Right lobe of liver (tissue), 4 donors: ENCODE measurements at regions not wholly inside any gene's neighbourhood (a gene's known extent, or its start where the extent isn't known, plus 50 kb on each side); places are given as distances from the start of the nearest gene placed in this dataset.

Source experiments
- CTCF ChIP-seq, 4 donors: fragments of 200-600 bp in 3 of 4; fragments of 450-650 bp in 1 of 4; IDR thresholded peaks; one replicate each; pipeline versions ENCODE4 v1.5.1 to v1.8.0; 2016 to 2022; ENCODE audit warnings: antibody characterized with exemption in 4 of 4, mild to moderate bottlenecking in 2 of 4
- POLR2A ChIP-seq: fragments of 450-650 bp; IDR thresholded peaks from one replicate; pipeline ENCODE4 v1.6.1; 2017; ENCODE audit warnings: antibody characterized with exemption, mild to moderate bottlenecking
- donor health status: DM: no; HTN: no; CAD: no.
- donor health status: DM: no; HTN: no; CAD: no.
- donor health status: DM: no; HTN: yes; CAD: no.

- TF ChIP-seq CTCF (IDR thresholded peaks at IDR 0.05): no peak
- TF ChIP-seq POLR2A: no peak
Measured at GRCh38 chr13:99681695-99682094, 180.4 kb downstream of the TM9SF2 start.
